OCI-LY1 (cell line): ENCODE measurements at regions not wholly inside any gene's neighbourhood (a gene's known extent, or its start where the extent isn't known, plus 50 kb on each side); places are given as distances from the start of the nearest gene placed in this dataset.
A peak's percentile ranks its signal among the peaks of the same experiment; 100 is the strongest.

Experiments used
- H2AFZ ChIP-seq: fragments of 200-600 bp; sonication (generic), shearing (Covaris generic); 2 replicates; pipeline ENCODE4 v1.6.0; 2014; ENCODE audit warnings: antibody characterized with exemption, mild to moderate bottlenecking, low read length
- H3F3A ChIP-seq: fragments of 200-600 bp; sonication (generic), shearing (Covaris generic); 2 replicates; pipeline ENCODE4 v1.6.0; 2014; ENCODE audit warnings: mild to moderate bottlenecking, antibody characterized with exemption, low read length, moderate library complexity; ENCODE audit not compliant: insufficient read depth
- H3K27ac ChIP-seq: fragments of 200-600 bp; sonication (generic); 2 replicates; pipeline ENCODE4 v1.5.1; 2014; ENCODE audit warnings: low read length, mixed run types, mild to moderate bottlenecking, low read depth; ENCODE audit not compliant: poor library complexity, severe bottlenecking
- H3K27me3 ChIP-seq: fragments of 200-600 bp; sonication (generic); 2 replicates; pipeline ENCODE4 v1.6.0; 2014; ENCODE audit warnings: antibody characterized with exemption, mild to moderate bottlenecking, low read length, moderate library complexity; ENCODE audit not compliant: insufficient read depth
- H3K36me3 ChIP-seq: fragments of 200-600 bp; sonication (generic); 2 replicates; pipeline ENCODE4 v1.6.1; 2014; ENCODE audit warnings: mild to moderate bottlenecking, antibody characterized with exemption, low read length, moderate library complexity, mixed read lengths; ENCODE audit not compliant: insufficient read depth
- H3K4me1 ChIP-seq: fragments of 200-600 bp; sonication (generic); 2 replicates; pipeline ENCODE4 v1.5.1; 2014; ENCODE audit warnings: mild to moderate bottlenecking, low read length, moderate library complexity; ENCODE audit not compliant: insufficient read depth, severe bottlenecking
- H3K4me2 ChIP-seq: fragments of 200-600 bp; sonication (generic), shearing (Covaris generic); 2 replicates; pipeline ENCODE4 v1.6.1; 2014; ENCODE audit warnings: low read length
- H3K4me3 ChIP-seq: fragments of 200-600 bp; sonication (generic); 2 replicates; pipeline ENCODE4 v1.5.1; 2014; ENCODE audit warnings: low read length, low read depth, mild to moderate bottlenecking, mixed read lengths; ENCODE audit not compliant: poor library complexity, severe bottlenecking
- H3K79me2 ChIP-seq: fragments of 200-600 bp; shearing (Covaris generic); 2 replicates; pipeline ENCODE4 v1.6.1; 2016; ENCODE audit warnings: mixed run types, low read length, mixed read lengths; ENCODE audit not compliant: insufficient read depth
- H3K9ac ChIP-seq: fragments of 200-600 bp; sonication (generic), shearing (Covaris generic); 2 replicates; pipeline ENCODE4 v1.6.1; 2014; ENCODE audit warnings: mild to moderate bottlenecking, low read length, mixed read lengths
- H3K9me2 ChIP-seq: fragments of 200-600 bp; sonication (generic), shearing (Covaris generic); 2 replicates; pipeline ENCODE4 v1.6.1; 2014; ENCODE audit warnings: low read depth, mild to moderate bottlenecking, low read length, mixed read lengths
- H3K9me3 ChIP-seq: fragments of 200-600 bp; shearing (Covaris generic); 2 replicates; pipeline ENCODE4 v1.6.1; 2014; ENCODE audit warnings: low read length, mixed read lengths
- H4K20me1 ChIP-seq: fragments of 200-600 bp; sonication (generic), shearing (Covaris generic); 2 replicates; pipeline ENCODE4 v1.6.0; 2016; ENCODE audit warnings: mild to moderate bottlenecking, low read length; ENCODE audit not compliant: insufficient read depth
- EZH2 ChIP-seq: fragments of 200-600 bp; sonication (generic), shearing (Covaris generic); IDR thresholded peaks from 2 replicates; pipeline ENCODE4 v1.8.0; 2017; ENCODE audit warnings: borderline replicate concordance, mixed run types, mild to moderate bottlenecking, antibody characterized with exemption, low read length, moderate library complexity, mixed read lengths
- TF ChIP-seq, protein P1 (sequence below): fragments of 200-600 bp; sonication (generic), shearing (Covaris generic); IDR thresholded peaks from 2 replicates; pipeline ENCODE4 v1.5.1; 2017; ENCODE audit warnings: mild to moderate bottlenecking, antibody characterized with exemption, low read length, moderate library complexity, mixed read lengths

DNA sequence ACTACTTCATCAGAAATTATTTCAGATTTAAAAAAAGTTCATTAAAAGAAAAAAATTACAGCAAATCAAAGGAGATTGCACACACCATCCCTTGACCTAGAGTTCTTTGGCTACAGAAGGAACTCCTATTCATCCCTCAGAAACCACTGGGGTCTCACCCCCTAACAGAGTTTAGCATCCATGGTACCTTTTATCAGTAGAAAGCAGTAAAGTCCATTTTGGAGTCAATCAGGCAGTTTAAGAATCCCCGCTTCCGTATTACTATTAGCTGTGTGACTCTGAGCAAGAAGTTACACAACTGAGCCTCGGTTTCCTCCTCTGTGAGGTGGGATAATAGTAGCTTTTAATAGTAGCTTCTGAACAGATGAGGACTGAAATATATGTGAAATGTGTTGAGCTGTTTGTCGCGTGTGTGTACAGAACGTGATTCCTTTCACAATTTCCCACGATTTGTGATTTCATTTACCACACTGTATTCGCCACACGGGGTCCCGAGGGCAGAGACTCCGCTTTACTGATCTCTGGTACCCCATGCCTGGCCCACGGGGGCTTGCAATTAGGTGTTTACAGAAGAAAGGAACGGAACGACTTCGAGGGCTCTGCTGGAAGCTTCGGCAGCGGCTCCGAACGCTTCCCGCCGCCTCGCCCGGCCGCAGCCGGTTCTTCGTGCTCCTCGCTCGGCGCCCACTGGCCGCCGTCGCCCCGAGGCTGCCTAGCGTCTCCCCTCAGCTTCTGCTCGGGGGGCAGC lies 72.5 kb upstream of the ZBED5 start:
- Histone ChIP-seq H3K4me2 (peak overlapping the region; percentile 59), H3K27me3 (0 out of 2 replicates have a peak, but pooled peaks cover 4% of the 10 kb centered on the region), H2AFZ (no peak overlapping the region), H4K20me1 (no peaks in the 10 kb centered on the region), H3K9me3 (no peaks in the 10 kb centered on the region), H3K27ac (no peak overlapping the region), H3K79me2 (no peaks in the 10 kb centered on the region), H3F3A (no peaks in the 10 kb centered on the region), H3K4me1 (peaks cover 17% of the 10 kb centered on the region), H3K4me3 (peak overlapping the region; percentile 52), H3K9me2 (no peaks in the 10 kb centered on the region), H3K9ac (no peak overlapping the region; the same call in 1 of the 2 replicates), H3K36me3 (no peaks in the 10 kb centered on the region)
- TF ChIP-seq, protein P1, sequence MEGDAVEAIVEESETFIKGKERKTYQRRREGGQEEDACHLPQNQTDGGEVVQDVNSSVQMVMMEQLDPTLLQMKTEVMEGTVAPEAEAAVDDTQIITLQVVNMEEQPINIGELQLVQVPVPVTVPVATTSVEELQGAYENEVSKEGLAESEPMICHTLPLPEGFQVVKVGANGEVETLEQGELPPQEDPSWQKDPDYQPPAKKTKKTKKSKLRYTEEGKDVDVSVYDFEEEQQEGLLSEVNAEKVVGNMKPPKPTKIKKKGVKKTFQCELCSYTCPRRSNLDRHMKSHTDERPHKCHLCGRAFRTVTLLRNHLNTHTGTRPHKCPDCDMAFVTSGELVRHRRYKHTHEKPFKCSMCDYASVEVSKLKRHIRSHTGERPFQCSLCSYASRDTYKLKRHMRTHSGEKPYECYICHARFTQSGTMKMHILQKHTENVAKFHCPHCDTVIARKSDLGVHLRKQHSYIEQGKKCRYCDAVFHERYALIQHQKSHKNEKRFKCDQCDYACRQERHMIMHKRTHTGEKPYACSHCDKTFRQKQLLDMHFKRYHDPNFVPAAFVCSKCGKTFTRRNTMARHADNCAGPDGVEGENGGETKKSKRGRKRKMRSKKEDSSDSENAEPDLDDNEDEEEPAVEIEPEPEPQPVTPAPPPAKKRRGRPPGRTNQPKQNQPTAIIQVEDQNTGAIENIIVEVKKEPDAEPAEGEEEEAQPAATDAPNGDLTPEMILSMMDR: no peak
- TF ChIP-seq EZH2: no peak

DNA sequence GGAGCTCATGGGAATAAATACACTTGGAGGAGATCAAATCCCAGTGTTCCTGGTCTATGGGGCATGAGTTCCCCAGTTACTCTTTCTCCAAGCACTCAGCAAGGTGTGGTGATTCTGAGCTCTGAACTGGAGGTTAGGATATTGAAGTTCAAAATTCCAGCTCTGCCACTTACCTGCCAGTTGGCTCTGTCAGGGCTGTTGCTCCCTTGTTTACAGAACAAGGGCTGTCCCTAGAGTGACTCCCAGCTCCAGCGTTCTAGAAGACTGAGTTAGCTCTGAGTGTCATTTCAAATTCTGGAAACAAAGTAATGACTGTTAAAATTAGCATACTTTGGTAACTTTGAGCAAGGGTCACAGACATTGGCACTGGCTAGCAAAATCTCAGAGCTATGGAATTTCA lies 69.7 kb upstream of the ZBED5 start:
- TF ChIP-seq, protein P1: no peak
- no peak for TF ChIP-seq EZH2
- no peak overlapping the region for H3K4me2 ChIP-seq
- H3K27me3 ChIP-seq: no peaks in the 10 kb centered on the region
- H3F3A ChIP-seq: no peaks in the 10 kb centered on the region
- peaks cover 9% of the 10 kb centered on the region for H3K4me1 ChIP-seq
- no peaks in the 10 kb centered on the region for H3K79me2 ChIP-seq
- H3K9me2 ChIP-seq: no peaks in the 10 kb centered on the region
- no peak overlapping the region for H2AFZ ChIP-seq
- H3K4me3 ChIP-seq: no peak overlapping the region
- no peaks in the 10 kb centered on the region for H4K20me1 ChIP-seq
- H3K9me3 ChIP-seq: no peaks in the 10 kb centered on the region
- H3K9ac ChIP-seq: no peak overlapping the region
- H3K27ac ChIP-seq: no peak overlapping the region
- H3K36me3 ChIP-seq: no peaks in the 10 kb centered on the region

DNA sequence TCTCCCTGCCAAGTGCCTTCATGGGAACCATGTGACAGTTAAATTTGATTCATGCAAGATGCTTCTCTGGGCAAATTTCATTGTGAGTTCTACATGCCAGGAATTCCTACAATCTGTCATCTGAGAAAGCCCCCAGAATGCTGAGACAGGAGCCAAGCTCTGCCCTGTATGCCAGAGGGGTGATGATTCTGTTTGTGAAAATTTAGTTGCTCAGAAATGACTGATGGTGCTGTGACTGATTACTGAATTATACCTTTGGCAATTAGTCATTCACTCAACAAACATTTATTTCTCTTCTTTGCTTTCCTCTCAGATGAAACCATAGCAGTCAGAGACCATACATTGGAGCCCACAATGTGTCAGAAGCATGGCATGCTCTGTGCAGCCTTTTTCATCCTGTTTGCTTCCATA lies 69.0 kb upstream of the ZBED5 start:
- Histone ChIP-seq H2AFZ (no peak overlapping the region), H4K20me1 (no peaks in the 10 kb centered on the region), H3K79me2 (no peaks in the 10 kb centered on the region), H3K4me2 (no peak overlapping the region), H3K27ac (no peak overlapping the region), H3K9me2 (no peaks in the 10 kb centered on the region), H3F3A (no peaks in the 10 kb centered on the region), H3K27me3 (no peaks in the 10 kb centered on the region), H3K9ac (no peak overlapping the region), H3K9me3 (no peaks in the 10 kb centered on the region), H3K4me1 (peaks cover 9% of the 10 kb centered on the region), H3K4me3 (no peak overlapping the region), H3K36me3 (no peaks in the 10 kb centered on the region)
- no peak for TF ChIP-seq EZH2
- TF ChIP-seq, protein P1: no peak
